Natural killer cell (primary cell): ENCODE measurements at regions not wholly inside any gene's neighbourhood (a gene's known extent, or its start where the extent isn't known, plus 50 kb on each side); places are given as distances from the start of the nearest gene placed in this dataset.

Experiments used
- ATAC-seq, 3 donors: fragments of 150-1000 bp in 2 of 3; fragments of 200-7000 bp in 1 of 3; cut with Tn5 transposase; 1 replicate in 1 of 3; 2 replicates in 2 of 3; pipeline ENCODE4 v1.10.0; 2021; ENCODE audit warnings: mild to moderate bottlenecking in 2 of 3, moderate library complexity in 2 of 3
- DNase-seq, 2 donors: peaks; one replicate each; pipeline versions ENCODE4 v3.0.0 to v3.0.0-alpha.2; 2013 to 2021; ENCODE audit warnings: mixed read lengths in 1 of 2
- H3K27ac ChIP-seq: one replicate; pipeline ENCODE4 v1.5.1; 2013; ENCODE audit warnings: mild to moderate bottlenecking, low read length
- H3K27me3 ChIP-seq: one replicate; pipeline ENCODE4 v1.6.1; 2013; ENCODE audit warnings: low read length; ENCODE audit not compliant: control insufficient read depth, insufficient read depth
- H3K36me3 ChIP-seq: one replicate; pipeline ENCODE4 v1.6.1; 2013; ENCODE audit warnings: low read length; ENCODE audit not compliant: control insufficient read depth, insufficient read depth
- H3K4me1 ChIP-seq: one replicate; pipeline ENCODE4 v1.6.1; 2013; ENCODE audit warnings: low read length; ENCODE audit not compliant: control insufficient read depth, insufficient read depth
- H3K4me3 ChIP-seq: one replicate; pipeline ENCODE4 v1.5.1; 2013; ENCODE audit warnings: low read length
- H3K9me3 ChIP-seq: one replicate; pipeline ENCODE4 v1.6.1; 2013; ENCODE audit warnings: low read length; ENCODE audit not compliant: control insufficient read depth, insufficient read depth
- H3K27ac Mint-ChIP-seq, 2 donors: one replicate each; pipeline ENCODE4 v1.8.0; 2022; ENCODE audit warnings: mild to moderate bottlenecking in 2 of 2, mixed read lengths in 2 of 2, moderate library complexity in 1 of 2
- H3K27me3 Mint-ChIP-seq, 2 donors: one replicate each; pipeline ENCODE4 v1.8.0; 2022; ENCODE audit warnings: low read depth in 2 of 2, mixed read lengths in 2 of 2
- H3K36me3 Mint-ChIP-seq: one replicate; pipeline ENCODE4 v1.8.0; 2022; ENCODE audit warnings: mixed read lengths
- H3K4me1 Mint-ChIP-seq, 2 donors: one replicate each; pipeline ENCODE4 v1.8.0; 2022; ENCODE audit warnings: mixed read lengths in 2 of 2
- H3K4me3 Mint-ChIP-seq: one replicate; pipeline ENCODE4 v1.8.0; 2022; ENCODE audit warnings: mild to moderate bottlenecking, moderate library complexity, mixed read lengths
- H3K9me3 Mint-ChIP-seq, 2 donors: one replicate each; pipeline ENCODE4 v1.8.0; 2022; ENCODE audit warnings: mixed read lengths in 2 of 2
- WGBS: methylation state at CpG from one replicate; pipeline ENCODE4 v1.1.7; 2013; ENCODE audit warnings: missing lambda C conversion rate; ENCODE audit not compliant: insufficient coverage; 5-methylcytosine and 5-hydroxymethylcytosine counted together
- intact Hi-C: fragments of 100-400 bp; cut with micrococcal nuclease; formaldehyde crosslinking; loops from one replicate; pipeline ENCODE4 v1.14.2; 2022
- TF ChIP-seq, protein P1 (sequence below): fragments of 200-600 bp; IDR thresholded peaks from one replicate; pipeline ENCODE4 v1.8.0; 2022; ENCODE audit warnings: antibody characterized with exemption

DNA sequence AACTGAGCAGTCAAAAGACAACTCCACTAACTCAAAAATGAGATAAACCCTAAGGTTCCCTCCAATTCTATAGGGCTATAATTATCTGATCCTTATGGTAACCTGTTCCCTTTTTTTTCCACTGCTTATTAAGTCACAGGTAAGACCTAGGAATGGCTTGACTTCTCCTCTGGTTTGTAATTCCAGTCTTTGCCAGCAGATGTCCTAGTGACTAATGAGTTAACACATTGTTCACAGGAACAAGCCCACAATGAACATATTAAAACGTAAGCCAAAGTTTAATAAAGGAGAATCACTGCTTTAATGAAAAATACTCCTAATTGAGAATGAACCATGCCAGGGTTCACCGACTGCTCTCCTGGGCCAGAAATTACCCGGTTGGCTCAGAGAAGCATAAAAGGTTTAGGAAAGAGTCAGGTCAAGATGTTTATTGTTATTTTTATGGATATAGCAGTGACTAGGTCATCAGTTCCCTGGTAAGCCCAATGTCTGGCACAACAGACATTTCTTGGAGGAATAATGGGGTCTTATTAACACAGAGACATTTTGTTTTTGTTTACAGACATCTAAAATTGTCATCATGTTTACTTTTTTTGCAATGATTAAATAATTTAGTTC is 120.1 kb downstream of the ELAPOR2 start:
- H3K4me1 ChIP-seq = no peaks in the 10 kb centered on the region
- Mint-ChIP-seq H3K36me3 (no peaks in the 10 kb centered on the region), H3K27ac (no peak overlapping the region), H3K27me3 (peaks cover 0 to 6% of the 10 kb centered on the region in 2 donors), H3K9me3 (no peaks in the 10 kb centered on the region), H3K4me3 (no peak overlapping the region), H3K4me1 (no peaks in the 10 kb centered on the region)
- H3K27me3 ChIP-seq = no peaks in the 10 kb centered on the region
- no peak overlapping the region for H3K4me3 ChIP-seq
- H3K9me3 ChIP-seq = no peaks in the 10 kb centered on the region
- H3K27ac ChIP-seq = no peak overlapping the region
- DNase-seq (peak in 1 of 2 donors; percentile 74), ATAC-seq (no peak)
- intact Hi-C loops = no loop called here
- H3K36me3 ChIP-seq = no peaks in the 10 kb centered on the region
- WGBS = 36% methylated on average over 3 of the region's 3 CpGs
- TF ChIP-seq, protein P1, sequence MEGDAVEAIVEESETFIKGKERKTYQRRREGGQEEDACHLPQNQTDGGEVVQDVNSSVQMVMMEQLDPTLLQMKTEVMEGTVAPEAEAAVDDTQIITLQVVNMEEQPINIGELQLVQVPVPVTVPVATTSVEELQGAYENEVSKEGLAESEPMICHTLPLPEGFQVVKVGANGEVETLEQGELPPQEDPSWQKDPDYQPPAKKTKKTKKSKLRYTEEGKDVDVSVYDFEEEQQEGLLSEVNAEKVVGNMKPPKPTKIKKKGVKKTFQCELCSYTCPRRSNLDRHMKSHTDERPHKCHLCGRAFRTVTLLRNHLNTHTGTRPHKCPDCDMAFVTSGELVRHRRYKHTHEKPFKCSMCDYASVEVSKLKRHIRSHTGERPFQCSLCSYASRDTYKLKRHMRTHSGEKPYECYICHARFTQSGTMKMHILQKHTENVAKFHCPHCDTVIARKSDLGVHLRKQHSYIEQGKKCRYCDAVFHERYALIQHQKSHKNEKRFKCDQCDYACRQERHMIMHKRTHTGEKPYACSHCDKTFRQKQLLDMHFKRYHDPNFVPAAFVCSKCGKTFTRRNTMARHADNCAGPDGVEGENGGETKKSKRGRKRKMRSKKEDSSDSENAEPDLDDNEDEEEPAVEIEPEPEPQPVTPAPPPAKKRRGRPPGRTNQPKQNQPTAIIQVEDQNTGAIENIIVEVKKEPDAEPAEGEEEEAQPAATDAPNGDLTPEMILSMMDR = no peak

DNA sequence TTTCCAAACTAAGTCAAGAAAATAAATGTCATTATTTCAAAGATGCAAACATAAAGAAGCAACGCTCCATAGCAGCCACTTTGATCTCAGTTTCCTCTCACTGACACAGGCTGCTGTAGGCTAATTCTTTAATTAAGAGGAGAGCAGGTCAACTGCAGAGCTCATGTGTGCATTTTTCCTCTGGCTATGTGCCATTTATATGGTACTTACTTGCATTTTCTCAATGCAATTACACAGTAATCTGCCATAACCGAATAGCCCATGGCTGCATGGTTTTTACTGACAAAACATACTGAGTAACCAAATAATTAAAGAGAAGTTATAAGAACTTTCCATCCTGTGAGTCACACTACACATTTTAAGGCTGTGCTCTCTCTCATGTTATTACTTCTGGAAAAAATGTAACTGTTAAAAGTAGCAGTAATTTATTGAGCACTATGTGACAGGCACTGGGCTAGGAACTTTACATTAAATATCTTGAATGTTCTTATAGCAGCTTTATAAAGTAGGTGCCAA is 122.0 kb downstream of the ELAPOR2 start:
- Histone ChIP-seq H3K4me3 (no peak overlapping the region), H3K36me3 (no peaks in the 10 kb centered on the region), H3K4me1 (no peaks in the 10 kb centered on the region), H3K9me3 (no peaks in the 10 kb centered on the region), H3K27me3 (no peaks in the 10 kb centered on the region), H3K27ac (no peak overlapping the region)
- Mint-ChIP-seq H3K4me1 (no peaks in the 10 kb centered on the region), H3K27me3 (peaks cover 7 to 9% of the 10 kb centered on the region in 2 donors), H3K36me3 (no peaks in the 10 kb centered on the region), H3K4me3 (no peak overlapping the region), H3K27ac (no peak overlapping the region), H3K9me3 (no peaks in the 10 kb centered on the region)
- TF ChIP-seq, protein P1 = no peak
- DNase-seq (no peak), ATAC-seq (no peak)
- intact Hi-C loops = no loop called here
- WGBS = 92% methylated on average over 2 of the region's 2 CpGs

DNA sequence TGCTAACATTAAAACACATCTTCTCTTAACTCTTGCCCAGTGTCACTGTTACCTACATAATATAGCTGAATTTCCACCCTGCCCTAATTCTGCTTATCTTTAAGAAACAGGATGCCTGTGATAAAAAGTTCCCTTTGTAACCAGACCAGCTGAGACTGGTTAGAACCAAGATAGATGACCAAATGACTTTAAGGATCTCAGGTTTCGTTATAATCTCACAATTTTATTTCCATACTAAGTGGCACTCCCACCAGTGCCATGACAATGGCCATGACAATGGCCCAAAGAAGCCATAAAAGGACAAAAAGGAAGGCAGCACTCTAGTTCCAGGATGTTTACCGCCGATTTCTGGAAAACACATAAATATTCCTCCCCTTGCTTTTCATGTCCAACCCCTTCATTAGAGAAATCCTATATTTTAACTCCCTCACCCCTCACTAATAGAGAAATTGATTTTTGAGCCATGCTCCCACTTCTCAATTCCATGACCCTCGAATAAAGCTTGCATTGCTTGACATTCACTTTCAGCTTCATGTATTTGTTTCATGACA is 126.1 kb downstream of the ELAPOR2 start:
- Histone ChIP-seq H3K27me3 (no peaks in the 10 kb centered on the region), H3K4me3 (no peak overlapping the region), H3K4me1 (no peaks in the 10 kb centered on the region), H3K9me3 (no peaks in the 10 kb centered on the region), H3K27ac (no peak overlapping the region), H3K36me3 (no peaks in the 10 kb centered on the region)
- no peaks in the 10 kb centered on the region for H3K36me3 Mint-ChIP-seq
- H3K4me3 Mint-ChIP-seq = no peak overlapping the region
- WGBS = 95% methylated on average over 4 of the region's 4 CpGs
- H3K27me3 Mint-ChIP-seq = peaks cover 7 to 10% of the 10 kb centered on the region in 2 donors
- no peaks in the 10 kb centered on the region for H3K4me1 Mint-ChIP-seq
- TF ChIP-seq, protein P1 = no peak
- DNase-seq (no peak), ATAC-seq (no peak)
- intact Hi-C loops = no loop called here
- H3K9me3 Mint-ChIP-seq = no peaks in the 10 kb centered on the region
- H3K27ac Mint-ChIP-seq = no peak overlapping the region
